ENCODE measurements at regions not wholly inside any gene's neighbourhood (a gene's known extent, or its start where the extent isn't known, plus 50 kb on each side); places are given as distances from the start of the nearest gene placed in this dataset.

GRCh38 chr5:112024769-112025168 lies 267.8 kb upstream of the NREP start:
- peak; percentile 39 for DNase-seq

DNA sequence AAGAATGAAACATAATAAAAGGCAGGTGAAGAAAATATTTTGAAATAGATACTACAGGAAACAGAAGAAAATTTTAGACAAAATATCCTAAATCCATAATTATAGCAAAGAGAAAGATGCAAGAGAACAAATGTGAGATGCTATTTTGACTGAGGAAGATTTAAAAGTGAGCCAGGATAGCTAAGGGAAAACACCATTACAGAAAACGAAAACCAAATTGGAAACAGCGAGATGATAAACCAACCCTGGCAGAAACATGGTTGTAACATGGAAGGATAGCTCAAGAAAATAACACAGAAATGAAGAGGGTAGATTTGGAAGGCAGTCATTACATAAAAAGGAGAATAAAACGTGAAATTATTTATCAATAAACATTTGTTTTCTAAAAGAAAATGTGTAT lies 267.2 kb upstream of the NREP start:
- no peak for DNase-seq

DNA sequence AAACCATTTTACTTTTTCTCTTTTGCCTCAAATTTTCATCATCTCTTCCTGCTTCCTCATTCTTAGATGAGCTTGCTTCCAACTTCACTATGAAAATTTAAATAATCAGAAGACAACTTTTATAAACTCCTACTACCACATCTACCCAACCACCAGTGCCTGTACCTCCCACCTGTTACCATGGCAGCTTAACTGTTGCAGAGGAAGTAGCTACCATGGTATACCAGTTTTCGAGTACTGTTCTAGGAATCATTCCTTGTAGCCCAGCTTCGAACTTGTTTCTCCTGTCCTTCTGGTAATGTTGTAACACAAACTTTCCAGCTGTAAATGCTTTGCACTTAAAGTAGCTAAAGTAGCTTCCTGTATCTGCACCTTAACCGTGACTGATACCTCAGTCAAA lies 266.8 kb upstream of the NREP start:
- no peak for DNase-seq

- DNase-seq: no peak
Observed at GRCh38 chr5:112018846-112019245, 261.9 kb upstream of the NREP start.

GRCh38 chr5:112016980-112017379 lies 260.0 kb upstream of the NREP start:
- DNase-seq: no peak

DNA sequence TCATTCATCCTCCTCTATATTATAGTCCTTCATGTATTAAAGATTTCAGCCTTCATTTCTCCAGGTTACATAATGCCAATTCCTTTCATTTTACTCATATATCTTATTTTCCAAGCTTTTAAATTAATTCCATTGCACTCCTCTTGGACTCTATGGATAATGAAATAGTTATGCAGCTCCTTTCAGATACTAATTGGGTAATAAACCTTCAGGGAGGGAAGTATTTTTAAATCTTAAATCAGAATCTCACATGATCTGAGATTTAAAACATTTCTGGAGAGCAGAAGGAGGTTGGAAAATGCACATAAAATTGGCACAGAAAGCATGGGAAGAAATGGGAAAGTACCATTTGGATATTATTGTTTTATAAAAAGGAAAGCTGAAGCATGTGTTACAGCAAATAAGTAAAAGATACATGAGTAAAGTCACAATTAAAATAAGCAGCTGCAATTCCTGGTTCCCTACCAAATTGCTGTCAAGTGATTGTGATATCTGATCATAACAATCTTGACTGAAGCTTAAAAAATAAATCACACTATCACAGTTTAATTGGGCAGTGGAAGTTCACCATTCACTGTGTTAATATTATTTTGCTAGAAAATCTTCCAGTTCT lies 257.9 kb upstream of the NREP start:
- DNase-seq: peak; percentile 70

GRCh38 chr5:112013660-112014059 lies 256.7 kb upstream of the NREP start:
- DNase-seq: no peak

- no peak for DNase-seq
Observed at GRCh38 chr5:112012104-112012503, 255.1 kb upstream of the NREP start.

GRCh38 chr5:112010475-112010874 lies 253.5 kb upstream of the NREP start:
- DNase-seq: no peak

DNA sequence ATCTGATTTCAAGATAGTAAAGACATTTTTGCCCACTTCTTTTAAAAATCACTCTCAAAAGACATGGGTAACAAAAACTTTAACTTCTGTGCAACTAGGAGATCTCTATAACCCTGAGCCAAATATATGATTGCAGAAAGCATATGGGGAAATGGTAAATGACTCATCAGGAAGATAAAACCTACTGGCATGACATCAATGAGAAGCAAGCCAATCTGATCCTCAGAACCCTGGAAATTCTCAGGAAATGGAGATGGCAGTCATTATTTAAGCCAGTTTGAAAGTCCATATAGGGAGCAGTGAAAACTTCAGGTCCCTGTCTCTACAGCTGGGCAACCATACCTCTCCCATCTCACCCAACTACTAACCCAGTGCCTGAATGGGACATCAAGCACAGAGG lies 249.7 kb upstream of the NREP start:
- DNase-seq: peak; percentile 76

GRCh38 chr5:112005623-112005930 lies 248.6 kb upstream of the NREP start:
- peak; percentile 88 for DNase-seq

DNA sequence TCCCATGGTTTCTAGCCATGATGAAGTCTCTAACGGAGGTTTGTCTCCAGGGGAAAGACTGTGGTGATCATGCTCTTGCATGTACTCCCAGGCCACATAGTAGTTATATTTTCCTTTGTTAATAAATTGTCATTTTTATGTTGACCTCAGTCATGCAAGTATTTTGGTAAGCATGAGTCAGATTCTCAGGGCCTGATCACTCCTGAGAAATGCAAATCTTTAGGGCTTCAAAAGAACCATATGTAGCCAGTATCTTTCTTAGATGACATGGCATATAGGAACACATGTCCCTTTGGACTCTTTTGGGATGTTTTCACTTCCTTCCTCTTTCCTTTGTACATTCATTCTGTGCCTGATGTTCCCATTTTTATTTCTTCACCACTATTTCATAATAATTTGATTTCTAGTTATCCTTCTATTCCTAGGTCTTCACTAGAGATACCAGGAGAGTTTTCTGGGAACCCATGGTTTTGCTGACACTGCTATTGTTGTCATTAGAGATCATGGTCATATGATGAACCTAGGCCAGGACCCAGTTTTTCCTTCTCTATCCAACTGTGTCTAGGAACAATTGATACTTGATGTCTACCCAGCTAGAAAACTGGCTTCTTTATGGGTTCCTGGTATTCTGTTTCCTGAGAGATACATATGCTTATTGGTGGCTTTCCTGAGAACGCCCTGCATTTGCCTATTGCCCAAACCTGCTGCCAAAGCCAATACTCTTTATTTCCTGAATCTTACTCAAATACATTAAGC lies 248.1 kb upstream of the NREP start:
- DNase-seq: peak; percentile 89

GRCh38 chr5:112002376-112002775 lies 245.4 kb upstream of the NREP start:
- no peak for DNase-seq

DNA sequence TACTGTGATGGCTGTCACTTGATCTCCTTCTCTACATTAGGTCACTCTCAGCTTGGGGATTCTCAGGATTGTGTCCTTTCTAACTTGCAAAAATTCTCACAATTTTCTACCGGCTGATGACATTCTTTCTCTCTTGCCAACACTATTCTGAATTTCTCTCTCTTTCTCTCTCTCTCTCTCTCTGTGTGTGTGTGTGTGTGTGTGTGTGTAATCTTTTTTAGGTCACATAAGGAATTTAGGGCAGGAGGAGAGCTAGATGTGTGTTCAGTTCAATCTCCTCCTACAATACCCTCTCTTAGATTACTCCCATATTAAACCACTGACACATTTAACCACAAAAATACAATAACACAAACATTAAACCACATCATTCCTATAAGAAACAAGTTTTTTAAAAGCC lies 242.3 kb upstream of the NREP start:
- peak; percentile 83 for DNase-seq

- no peak for DNase-seq
Observed at GRCh38 chr5:111998871-111999270, 241.9 kb upstream of the NREP start.

DNA sequence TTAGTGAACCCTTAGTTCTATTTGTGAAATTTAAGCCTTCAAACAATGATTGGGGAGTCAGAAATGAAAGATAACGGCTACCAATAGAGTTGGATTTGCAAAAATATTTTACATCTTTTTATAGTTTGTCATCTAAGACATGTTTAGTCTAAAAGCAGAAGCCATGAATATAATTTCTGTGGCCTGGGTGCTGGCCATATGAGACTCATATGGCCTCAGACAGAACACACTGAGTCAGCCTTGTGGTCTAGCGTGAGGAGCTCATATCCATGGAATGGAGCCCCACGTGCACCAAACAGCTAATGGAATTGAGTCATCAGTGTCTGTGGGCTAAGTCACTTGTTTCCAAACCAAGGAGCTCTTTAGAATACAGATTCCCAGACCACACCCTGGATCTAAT lies 240.7 kb upstream of the NREP start:
- DNase-seq: peak; percentile 100

- no peak for DNase-seq
Observed at GRCh38 chr5:111997308-111997707, 240.3 kb upstream of the NREP start.

- no peak for DNase-seq
Observed at GRCh38 chr5:111996574-111996973, 239.6 kb upstream of the NREP start.

DNA sequence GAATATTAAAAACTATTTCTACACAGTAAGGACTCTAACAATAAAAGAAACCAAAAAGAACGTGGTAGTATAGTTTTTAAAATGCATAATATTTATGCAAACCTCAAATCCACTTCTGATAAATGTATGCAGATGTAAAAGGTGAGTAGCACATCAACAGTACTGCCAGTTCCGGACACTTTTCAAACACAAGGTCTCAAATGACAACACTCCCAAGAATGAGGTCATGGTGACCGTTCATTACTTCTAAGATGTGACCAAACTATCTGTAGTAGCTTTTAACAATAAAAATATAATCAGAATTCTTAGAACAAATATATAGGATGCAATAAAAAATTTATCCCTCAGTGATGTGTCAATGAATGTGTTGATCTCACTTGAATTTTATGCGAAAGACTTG lies 238.7 kb upstream of the NREP start:
- no peak for DNase-seq

DNA sequence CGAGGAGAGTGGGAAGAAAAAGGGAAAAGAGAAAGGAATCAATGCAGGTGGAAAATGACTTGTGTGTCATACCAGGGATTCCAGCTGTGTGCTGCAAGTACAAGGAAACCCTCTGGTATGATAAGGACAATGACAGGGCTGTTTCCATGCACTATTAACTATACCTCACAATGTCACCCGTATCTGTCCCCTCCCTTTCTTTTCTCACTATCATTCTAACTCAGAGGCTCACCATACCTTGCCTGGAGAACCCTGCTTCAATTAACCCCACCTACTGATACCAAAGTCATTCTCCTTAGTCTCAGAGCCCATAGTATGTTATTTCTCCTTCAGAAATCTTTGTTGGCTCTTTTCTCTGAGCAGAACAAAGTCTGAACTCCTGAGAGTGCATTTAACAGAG lies 236.2 kb upstream of the NREP start:
- DNase-seq: no peak

DNA sequence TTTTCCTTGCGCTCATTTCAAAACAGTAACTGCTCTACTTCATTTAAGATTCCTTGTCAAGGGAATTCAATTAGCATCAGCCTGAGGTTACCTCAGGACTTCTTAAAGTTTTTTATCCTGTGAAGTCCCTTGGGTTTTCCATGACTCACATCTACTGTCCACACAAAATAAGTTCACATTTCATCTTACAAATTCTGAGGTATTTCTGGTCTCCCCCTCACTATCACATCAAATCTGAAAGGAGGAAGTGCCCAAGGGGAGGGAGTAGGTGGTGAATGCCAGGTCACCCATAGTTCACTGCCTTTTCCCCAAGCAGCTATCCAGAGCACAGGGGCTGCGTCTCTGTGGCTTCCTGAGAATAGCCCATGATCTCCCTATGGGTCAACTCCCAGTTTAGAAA lies 227.1 kb upstream of the NREP start:
- peak; percentile 98 for DNase-seq

DNA sequence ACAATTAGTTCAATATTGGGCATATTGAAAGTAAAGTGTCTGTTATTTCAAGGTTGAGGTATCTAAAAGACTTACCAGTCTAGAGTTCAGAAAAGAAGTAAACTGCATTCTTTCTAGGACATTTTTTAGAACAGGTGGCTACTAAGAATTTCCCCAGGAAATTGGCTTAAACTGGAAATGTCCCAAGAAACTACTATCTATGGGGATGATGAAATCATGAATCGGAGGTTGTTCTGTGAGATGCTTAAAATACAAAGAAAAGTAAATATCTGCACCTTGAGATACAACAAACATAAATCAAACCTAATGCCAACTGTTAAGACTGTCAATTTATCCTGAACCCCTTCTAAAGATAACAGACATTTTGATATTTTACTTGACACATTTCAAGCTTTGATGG lies 226.5 kb upstream of the NREP start:
- DNase-seq: peak; percentile 40

- no peak for DNase-seq
Observed at GRCh38 chr5:111977436-111977829, 220.4 kb upstream of the NREP start.

DNA sequence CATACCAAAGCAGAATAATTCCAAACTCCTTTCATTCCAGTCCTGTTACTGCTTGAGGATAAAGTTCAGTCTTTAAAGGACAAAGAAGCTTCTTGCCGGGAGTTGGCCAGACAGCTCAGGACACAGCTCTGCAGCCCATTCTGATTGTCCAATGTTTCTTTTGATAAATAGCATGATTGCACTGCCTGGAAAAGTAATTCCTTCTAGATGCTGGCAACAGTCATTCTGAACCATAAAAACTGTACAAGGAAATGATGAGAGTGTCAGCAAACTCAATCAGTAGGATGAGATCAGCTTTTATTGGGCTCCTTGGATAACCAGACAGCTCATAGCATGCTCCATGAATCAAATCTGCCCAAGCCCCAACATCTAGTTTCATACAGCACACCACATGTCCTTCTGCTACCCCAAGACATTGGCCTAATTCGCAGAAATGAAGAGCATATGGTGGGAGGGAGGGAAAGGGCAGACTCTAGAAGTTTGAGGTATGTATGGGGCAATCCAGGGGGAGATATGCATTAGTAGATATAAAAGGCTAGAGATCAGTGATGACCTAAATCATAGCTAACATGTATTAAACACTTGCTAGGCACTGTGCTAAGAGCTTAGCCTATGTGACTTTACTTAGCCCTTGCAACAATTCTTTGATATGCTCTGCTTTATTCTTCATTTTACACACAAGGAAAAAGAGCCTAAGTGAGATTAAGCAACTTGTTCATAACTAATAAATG lies 219.9 kb upstream of the NREP start:
- DNase-seq: peak; percentile 76
